BJ (cell line): ENCODE measurements at regions not wholly inside any gene's neighbourhood (a gene's known extent, or its start where the extent isn't known, plus 50 kb on each side); places are given as distances from the start of the nearest gene placed in this dataset.
"Not testable (repeated sequence)": the region's sequence is repeated elsewhere in the genome, so short reads cannot be mapped to it uniquely, and the experiment has no call there.

Source experiments
- CTCF ChIA-PET: fragments of 350-600 bp; formaldehyde crosslinking; extraction: SDS; loops from one replicate; lab custom pipeline; 2021; ENCODE audit warnings: antibody characterized with exemption, inconsistent platforms; lab: Yijun Ruan, JAX
- POLR2A ChIA-PET: fragments of 300-600 bp; sonication (Branson Sonifier 250); formaldehyde crosslinking; extraction: SDS; loops from one replicate; lab custom pipeline; 2021; ENCODE audit warnings: antibody characterized with exemption; lab: Charles Lee
- DNase-seq: peaks from one replicate; pipeline ENCODE4 v3.0.0-alpha.2; 2011; ENCODE audit warnings: low read depth
- H3K27me3 ChIP-seq: 2 replicates; pipeline ENCODE4 v1.6.0; 2011; ENCODE audit warnings: low read length; ENCODE audit not compliant: control insufficient read depth, insufficient read depth
- H3K36me3 ChIP-seq: 2 replicates; pipeline ENCODE4 v1.5.1; 2011; ENCODE audit warnings: low read length; ENCODE audit not compliant: control insufficient read depth, insufficient read depth
- H3K4me3 ChIP-seq: 2 replicates; pipeline ENCODE4 v1.5.1; 2011; ENCODE audit warnings: low read depth, mild to moderate bottlenecking, control low read depth, low read length
- TF ChIP-seq, protein P1 (sequence below): IDR thresholded peaks from 2 replicates; pipeline ENCODE4 v1.5.1; 2011; ENCODE audit warnings: low read depth, mild to moderate bottlenecking, control low read depth, inconsistent platforms, low read length, moderate library complexity; ENCODE audit not compliant: insufficient read depth

DNA sequence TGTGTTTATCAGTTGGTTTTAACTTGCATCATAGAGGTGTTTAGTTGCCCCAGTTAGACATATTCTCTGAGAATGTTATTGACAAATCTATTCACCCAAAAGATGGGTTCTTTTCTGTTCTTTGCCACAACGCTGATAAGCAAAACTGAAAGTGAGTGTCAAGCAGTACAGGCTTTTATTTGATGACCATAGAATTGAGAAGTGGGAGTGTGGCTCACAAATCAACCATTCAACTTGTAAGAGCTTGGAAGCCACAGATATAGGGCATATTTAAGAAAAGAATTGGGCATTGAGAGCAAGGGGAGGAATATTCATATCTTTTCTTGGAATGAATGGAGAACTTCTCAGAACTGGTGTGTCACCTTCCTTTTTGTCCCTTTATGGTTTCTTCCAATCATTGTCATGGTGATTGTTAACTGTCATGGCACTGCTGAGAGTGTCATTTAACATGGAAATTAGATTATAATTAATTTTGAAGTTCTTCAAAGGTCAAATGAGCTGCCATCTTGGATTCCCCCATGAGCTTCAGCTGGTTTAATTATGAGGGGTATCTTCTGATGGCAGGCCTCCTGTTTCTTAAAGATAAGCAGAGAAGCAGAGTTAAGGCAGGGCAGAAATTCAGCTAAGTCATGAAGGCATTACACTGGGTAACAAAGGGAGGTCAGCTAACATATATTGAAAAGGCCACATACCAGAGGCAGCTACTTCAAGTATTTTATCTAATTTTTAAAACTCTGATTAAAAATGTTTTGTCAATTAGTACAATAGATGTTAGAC is 254.0 kb upstream of the HTR1E start:
- CTCF ChIA-PET = no interaction called here
- no peak for DNase-seq
- Histone ChIP-seq H3K36me3 (no peaks in the 10 kb centered on the region), H3K4me3 (no peak overlapping the region), H3K27me3 (no peaks in the 10 kb centered on the region)
- POLR2A ChIA-PET = no interaction called here
- TF ChIP-seq, protein P1, sequence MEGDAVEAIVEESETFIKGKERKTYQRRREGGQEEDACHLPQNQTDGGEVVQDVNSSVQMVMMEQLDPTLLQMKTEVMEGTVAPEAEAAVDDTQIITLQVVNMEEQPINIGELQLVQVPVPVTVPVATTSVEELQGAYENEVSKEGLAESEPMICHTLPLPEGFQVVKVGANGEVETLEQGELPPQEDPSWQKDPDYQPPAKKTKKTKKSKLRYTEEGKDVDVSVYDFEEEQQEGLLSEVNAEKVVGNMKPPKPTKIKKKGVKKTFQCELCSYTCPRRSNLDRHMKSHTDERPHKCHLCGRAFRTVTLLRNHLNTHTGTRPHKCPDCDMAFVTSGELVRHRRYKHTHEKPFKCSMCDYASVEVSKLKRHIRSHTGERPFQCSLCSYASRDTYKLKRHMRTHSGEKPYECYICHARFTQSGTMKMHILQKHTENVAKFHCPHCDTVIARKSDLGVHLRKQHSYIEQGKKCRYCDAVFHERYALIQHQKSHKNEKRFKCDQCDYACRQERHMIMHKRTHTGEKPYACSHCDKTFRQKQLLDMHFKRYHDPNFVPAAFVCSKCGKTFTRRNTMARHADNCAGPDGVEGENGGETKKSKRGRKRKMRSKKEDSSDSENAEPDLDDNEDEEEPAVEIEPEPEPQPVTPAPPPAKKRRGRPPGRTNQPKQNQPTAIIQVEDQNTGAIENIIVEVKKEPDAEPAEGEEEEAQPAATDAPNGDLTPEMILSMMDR = no peak

DNA sequence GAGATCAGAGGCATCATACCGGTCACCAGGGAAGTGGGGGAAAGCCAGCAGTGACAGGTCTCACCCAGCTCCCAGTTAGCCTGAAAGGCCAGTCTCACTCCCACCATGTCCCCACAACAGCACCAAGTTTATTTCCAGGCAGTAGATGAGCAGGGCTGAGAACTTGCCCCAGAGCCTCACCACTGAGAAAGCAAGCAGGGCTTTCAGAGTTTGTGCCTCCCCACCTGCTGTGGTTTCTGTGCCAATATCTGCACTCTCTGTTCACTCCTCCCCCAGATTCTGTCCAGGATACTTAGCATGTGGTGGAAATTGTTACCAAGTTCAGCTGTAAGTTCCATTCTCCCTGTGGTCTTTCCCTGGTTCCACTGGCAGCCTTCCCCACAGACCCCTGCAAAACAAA is 255.0 kb upstream of the HTR1E start:
- no peak for DNase-seq
- Histone ChIP-seq H3K4me3 (no peak overlapping the region), H3K36me3 (no peaks in the 10 kb centered on the region), H3K27me3 (no peaks in the 10 kb centered on the region)
- ChIA-PET POLR2A (no interaction called here), CTCF (no interaction called here)
- TF ChIP-seq, protein P1 = no peak

DNA sequence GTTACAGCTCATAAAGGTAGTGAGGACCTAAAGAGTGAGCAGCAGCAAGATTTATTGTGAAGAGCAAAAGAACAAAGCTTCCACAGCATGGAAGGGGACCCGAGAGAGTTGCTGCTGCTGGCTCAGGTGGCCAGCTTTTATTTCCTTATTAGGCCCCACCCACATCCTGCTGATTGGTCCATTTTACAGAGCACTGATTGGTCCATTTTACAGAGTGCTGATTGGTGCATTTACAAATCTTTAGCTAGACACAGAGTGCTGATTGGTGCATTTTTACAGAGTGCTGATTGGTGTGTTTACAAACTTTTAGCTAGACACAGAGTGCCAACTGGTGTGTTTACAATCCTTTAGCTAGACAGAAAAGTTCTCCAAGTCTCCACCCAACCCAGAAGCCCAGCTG is 256.2 kb upstream of the HTR1E start:
- CTCF ChIA-PET, H3K36me3 ChIP-seq, POLR2A ChIA-PET, H3K27me3 ChIP-seq, DNase-seq, H3K4me3 ChIP-seq: not testable (repeated sequence)

DNA sequence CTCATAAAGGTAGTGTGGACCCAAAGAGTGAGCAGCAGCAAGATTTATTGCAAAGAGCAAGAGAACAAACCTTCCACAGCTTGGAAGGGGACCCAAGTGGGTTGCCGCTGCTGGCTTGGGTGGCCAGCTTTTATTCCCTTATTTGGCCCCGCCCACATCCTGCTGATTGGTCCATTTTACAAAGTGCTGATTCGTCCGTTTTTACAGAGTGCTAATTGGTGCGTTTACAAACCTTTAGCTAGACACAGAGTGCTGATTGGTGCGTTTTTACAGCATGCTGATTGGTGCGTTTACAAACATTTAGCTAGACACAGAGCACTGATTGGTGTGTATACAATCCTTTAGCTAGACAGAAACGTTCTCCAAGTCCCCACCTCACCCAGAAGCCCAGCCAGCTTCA is 265.2 kb upstream of the HTR1E start:
- POLR2A ChIA-PET, CTCF ChIA-PET, DNase-seq, H3K36me3 ChIP-seq, H3K4me3 ChIP-seq, H3K27me3 ChIP-seq: not testable (repeated sequence)

DNA sequence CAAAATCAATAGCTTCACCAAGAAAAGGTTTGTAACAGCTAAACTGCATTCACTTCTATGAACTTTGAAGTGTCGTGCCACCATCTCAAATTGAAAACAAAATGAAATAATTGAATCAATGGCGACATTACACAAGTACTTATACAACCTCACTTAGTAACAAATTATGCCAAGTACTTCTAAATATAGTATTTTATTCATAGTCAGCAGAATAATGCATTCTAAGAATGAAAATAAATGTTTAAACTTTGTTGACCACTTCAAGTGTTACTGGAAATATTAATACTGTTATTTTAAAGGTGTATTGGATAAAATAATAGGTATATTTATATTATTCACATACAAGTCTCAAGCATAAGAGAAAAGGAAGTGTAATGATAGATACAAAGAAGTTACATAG is 280.1 kb upstream of the HTR1E start:
- DNase-seq = no peak
- CTCF ChIA-PET = no interaction called here

DNA sequence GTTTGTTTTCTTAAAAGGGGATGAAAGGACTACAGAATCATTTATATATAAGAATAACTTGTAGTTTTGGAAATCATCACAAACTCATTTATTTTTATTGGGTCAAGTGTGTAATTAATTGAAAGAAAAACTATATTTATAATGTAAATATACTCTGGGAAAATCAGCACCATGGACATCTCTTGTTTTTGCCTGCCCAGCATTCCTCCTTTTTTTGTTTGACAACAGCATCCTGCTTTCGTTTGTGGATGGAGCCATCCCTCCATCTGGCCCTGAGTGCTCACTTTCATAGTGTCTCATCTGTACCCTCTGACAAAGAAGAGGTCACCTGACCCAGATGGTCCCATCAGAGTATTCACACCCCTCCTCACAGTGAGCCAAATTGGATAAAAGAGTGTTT is 308.2 kb upstream of the HTR1E start:
- no peak for DNase-seq
- H3K4me3 ChIP-seq = no peak overlapping the region
- H3K36me3 ChIP-seq = no peaks in the 10 kb centered on the region
- POLR2A ChIA-PET = no interaction called here
- H3K27me3 ChIP-seq = no peaks in the 10 kb centered on the region
- CTCF ChIA-PET = no interaction called here
- TF ChIP-seq, protein P1 = no peak

More for the DNA sequence above, 280.1 kb upstream of the HTR1E start:
- H3K27me3 ChIP-seq = no peaks in the 10 kb centered on the region
- no peaks in the 10 kb centered on the region for H3K36me3 ChIP-seq
- H3K4me3 ChIP-seq = no peak overlapping the region
- POLR2A ChIA-PET = no interaction called here
- TF ChIP-seq, protein P1 = no peak
